A673 (cell line): ENCODE measurements at regions not wholly inside any gene's neighbourhood (a gene's known extent, or its start where the extent isn't known, plus 50 kb on each side); places are given as distances from the start of the nearest gene placed in this dataset.

Experiments
- EZH2 ChIP-seq: fragments of 200-600 bp; sonication (generic); IDR thresholded peaks from 2 replicates; pipeline ENCODE4 v1.6.1; 2017; ENCODE audit warnings: borderline replicate concordance, low read depth, mild to moderate bottlenecking, mixed read lengths, antibody characterized with exemption, low read length; ENCODE audit not compliant: poor library complexity, severe bottlenecking
- TF ChIP-seq, protein P1 (sequence below): fragments of 300-800, 200-600 bp; sonication (generic); conservative IDR thresholded peaks from 2 replicates; pipeline ENCODE4 v1.5.1; 2017; ENCODE audit warnings: low read depth, mild to moderate bottlenecking, antibody characterized with exemption, low read length, moderate library complexity, mixed read lengths

DNA sequence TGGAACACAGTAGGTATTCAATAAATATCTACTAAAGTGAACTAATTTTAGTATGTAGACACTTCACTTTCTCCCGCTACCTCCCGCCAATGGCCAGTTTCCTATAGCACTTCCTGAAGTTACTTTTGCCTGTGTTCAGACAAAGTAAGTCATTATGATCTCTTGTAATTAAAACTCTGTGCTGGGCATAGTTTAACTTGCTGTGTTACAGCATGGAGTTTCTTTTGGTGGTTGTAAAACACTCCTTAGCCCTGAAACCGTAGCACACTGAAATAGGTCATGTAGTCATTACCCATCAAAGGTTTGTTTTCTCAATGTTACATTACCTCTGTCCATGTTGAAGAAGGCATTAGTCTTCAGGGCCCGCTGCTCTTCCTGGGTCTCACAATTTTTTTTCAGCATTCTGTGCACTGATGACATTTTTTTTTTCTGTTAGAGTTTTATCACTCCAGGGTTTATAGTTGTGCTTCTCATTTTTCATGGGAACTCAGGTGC, 54.0 kb upstream of the CENPW start:
- TF ChIP-seq, protein P1, sequence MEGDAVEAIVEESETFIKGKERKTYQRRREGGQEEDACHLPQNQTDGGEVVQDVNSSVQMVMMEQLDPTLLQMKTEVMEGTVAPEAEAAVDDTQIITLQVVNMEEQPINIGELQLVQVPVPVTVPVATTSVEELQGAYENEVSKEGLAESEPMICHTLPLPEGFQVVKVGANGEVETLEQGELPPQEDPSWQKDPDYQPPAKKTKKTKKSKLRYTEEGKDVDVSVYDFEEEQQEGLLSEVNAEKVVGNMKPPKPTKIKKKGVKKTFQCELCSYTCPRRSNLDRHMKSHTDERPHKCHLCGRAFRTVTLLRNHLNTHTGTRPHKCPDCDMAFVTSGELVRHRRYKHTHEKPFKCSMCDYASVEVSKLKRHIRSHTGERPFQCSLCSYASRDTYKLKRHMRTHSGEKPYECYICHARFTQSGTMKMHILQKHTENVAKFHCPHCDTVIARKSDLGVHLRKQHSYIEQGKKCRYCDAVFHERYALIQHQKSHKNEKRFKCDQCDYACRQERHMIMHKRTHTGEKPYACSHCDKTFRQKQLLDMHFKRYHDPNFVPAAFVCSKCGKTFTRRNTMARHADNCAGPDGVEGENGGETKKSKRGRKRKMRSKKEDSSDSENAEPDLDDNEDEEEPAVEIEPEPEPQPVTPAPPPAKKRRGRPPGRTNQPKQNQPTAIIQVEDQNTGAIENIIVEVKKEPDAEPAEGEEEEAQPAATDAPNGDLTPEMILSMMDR = no peak
- TF ChIP-seq EZH2 = no peak
